SK-N-SH (cell line): ENCODE measurements at regions not wholly inside any gene's neighbourhood (a gene's known extent, or its start where the extent isn't known, plus 50 kb on each side); places are given as distances from the start of the nearest gene placed in this dataset.

Experiments
- CTCF ChIA-PET: fragments of 300-600, 350-600 bp; formaldehyde crosslinking; extraction: SDS; loops from one replicate; lab custom pipeline; 2021; lab: Yijun Ruan, JAX
- POLR2A ChIA-PET: fragments of 350-600 bp; sonication (Branson Sonifier 250); formaldehyde crosslinking; extraction: SDS; loops from one replicate; lab custom pipeline; 2020; ENCODE audit warnings: antibody characterized with exemption, inconsistent platforms; lab: Yijun Ruan, JAX
- DNase-seq: peaks from one replicate; pipeline ENCODE4 v3.0.0; 2012
- H2AFZ ChIP-seq: fragments of 200-600 bp; sonication (generic); 2 replicates; pipeline ENCODE4 v1.8.1; 2016; ENCODE audit warnings: antibody characterized with exemption, mild to moderate bottlenecking, low read depth
- H3F3A ChIP-seq: fragments of 200-600 bp; sonication (generic); replicated peaks from 2 replicates; pipeline ENCODE3; 2016; ENCODE audit warnings: antibody characterized with exemption, mild to moderate bottlenecking; ENCODE audit not compliant: insufficient read depth
- H3K27ac ChIP-seq, 2 experiments: fragments of 200-500 bp in 1 of 2; fragments of 200-600 bp in 1 of 2; sonication (Bioruptor generic) in 1 of 2; sonication (generic), shearing (Covaris generic) in 1 of 2; 2 replicates each; pipeline versions ENCODE4 v1.5.1 to v1.6.1; 2014 to 2016; ENCODE audit warnings: low read depth in 2 of 2, inconsistent platforms in 1 of 2, low read length in 1 of 2, mild to moderate bottlenecking in 1 of 2, mixed read lengths in 1 of 2
- H3K27me3 ChIP-seq: fragments of 200-600 bp; sonication (generic), shearing (Covaris generic); 2 replicates; pipeline ENCODE4 v1.6.1; 2016; ENCODE audit warnings: mixed run types; ENCODE audit not compliant: insufficient read depth
- H3K36me3 ChIP-seq, 2 experiments: fragments of 200-500 bp in 1 of 2; fragments of 200-600 bp in 1 of 2; sonication (Bioruptor generic) in 1 of 2; sonication (generic) in 1 of 2; replicated peaks in 1 of 2; 2 replicates each; pipeline versions ENCODE3 to v1.5.1; 2014 to 2016; ENCODE audit warnings: low read length in 1 of 2, mild to moderate bottlenecking in 1 of 2; ENCODE audit not compliant: insufficient read depth in 2 of 2, control insufficient read depth in 1 of 2
- H3K4me1 ChIP-seq, 2 experiments: fragments of 200-500 bp in 1 of 2; fragments of 200-600 bp in 1 of 2; sonication (Bioruptor generic) in 1 of 2; sonication (generic), shearing (Covaris generic) in 1 of 2; 2 replicates each; pipeline versions ENCODE4 v1.5.1 to v1.6.1; 2014 to 2016; ENCODE audit warnings: low read depth in 1 of 2, low read length in 1 of 2, mixed run types in 1 of 2; ENCODE audit not compliant: insufficient read depth in 2 of 2, control insufficient read depth in 1 of 2
- H3K4me2 ChIP-seq: fragments of 200-600 bp; sonication (generic), shearing (Covaris generic); 2 replicates; pipeline ENCODE4 v1.6.1; 2017; ENCODE audit warnings: mixed run types
- H3K4me3 ChIP-seq, 2 experiments: fragments of 200-500 bp in 1 of 2; fragments of 200-600 bp in 1 of 2; sonication (Bioruptor generic) in 1 of 2; sonication (generic), shearing (Covaris generic) in 1 of 2; 2 replicates each; pipeline versions ENCODE4 v1.5.1 to v1.8.1; 2014 to 2016; ENCODE audit warnings: low read depth in 2 of 2, inconsistent platforms in 1 of 2, low read length in 1 of 2, mild to moderate bottlenecking in 1 of 2, mixed read lengths in 1 of 2, moderate library complexity in 1 of 2
- H3K79me2 ChIP-seq: fragments of 200-600 bp; sonication (generic); 2 replicates; pipeline ENCODE4 v1.8.1; 2017; ENCODE audit warnings: mild to moderate bottlenecking; ENCODE audit not compliant: insufficient read depth
- H3K9ac ChIP-seq: fragments of 200-600 bp; sonication (generic); 2 replicates; pipeline ENCODE4 v1.6.1; 2017; ENCODE audit warnings: mixed run types
- H3K9me2 ChIP-seq: fragments of 200-600 bp; sonication (generic); 2 replicates; pipeline ENCODE4 v1.6.1; 2017; ENCODE audit warnings: mixed run types
- H3K9me3 ChIP-seq: fragments of 200-600 bp; sonication (generic); 2 replicates; pipeline ENCODE4 v1.6.1; 2017; ENCODE audit warnings: mixed run types, mild to moderate bottlenecking, moderate library complexity
- H4K20me1 ChIP-seq: fragments of 200-600 bp; sonication (generic); 2 replicates; pipeline ENCODE4 v1.6.1; 2017; ENCODE audit warnings: mild to moderate bottlenecking, mixed run types; ENCODE audit not compliant: insufficient read depth
- ELF1 ChIP-seq: IDR thresholded peaks from 2 replicates; pipeline ENCODE4 v1.4.0; 2012
- EP300 ChIP-seq, 2 experiments: IDR thresholded peaks; 2 replicates each; pipeline versions ENCODE4 v1.4.0 to v1.6.1; 2012; ENCODE audit warnings: borderline replicate concordance in 1 of 2, low read depth in 1 of 2, low read length in 1 of 2
- EZH2phosphoT487 ChIP-seq: fragments of 200-600 bp; sonication (generic); IDR thresholded peaks from 2 replicates; pipeline ENCODE4 v1.6.1; 2017; ENCODE audit warnings: low read depth, mixed run types, mild to moderate bottlenecking, antibody characterized with exemption, moderate library complexity, borderline replicate concordance
- FOXJ3 ChIP-seq: sonication (generic); formaldehyde crosslinking; IDR thresholded peaks from 2 replicates; pipeline ENCODE4 v1.5.1; 2020; ENCODE audit warnings: mild to moderate bottlenecking, missing genetic modification reagents
- GABPA ChIP-seq: IDR thresholded peaks from 2 replicates; pipeline ENCODE4 v1.4.0; 2012; ENCODE audit warnings: low read depth, mild to moderate bottlenecking
- IRF3 ChIP-seq: fragments of 150-350 bp; IDR thresholded peaks from 2 replicates; pipeline ENCODE4 v1.6.1; 2016; ENCODE audit warnings: mild to moderate bottlenecking, low read depth, low read length
- MEF2A ChIP-seq: IDR thresholded peaks from 2 replicates; pipeline ENCODE4 v1.4.0; 2012; ENCODE audit warnings: low read depth, borderline replicate concordance
- MXI1 ChIP-seq: IDR thresholded peaks from 2 replicates; pipeline ENCODE4 v1.6.1; 2012; ENCODE audit warnings: mild to moderate bottlenecking, low read depth, low read length, improper control_type of control experiment
- NFIC ChIP-seq: IDR thresholded peaks from 2 replicates; pipeline ENCODE4 v1.4.0; 2012; ENCODE audit warnings: borderline replicate concordance
- PBX3 ChIP-seq: IDR thresholded peaks from 2 replicates; pipeline ENCODE4; 2012
- POLR2AphosphoS5 ChIP-seq: IDR thresholded peaks from 2 replicates; pipeline ENCODE4 v1.6.1; 2012; ENCODE audit warnings: low read depth, low read length
- TCF12 ChIP-seq: IDR thresholded peaks from 2 replicates; pipeline ENCODE4 v1.4.0; 2012
- TEAD4 ChIP-seq: IDR thresholded peaks from 2 replicates; pipeline ENCODE4 v1.4.0; 2012; ENCODE audit warnings: mild to moderate bottlenecking, borderline replicate concordance; ENCODE audit not compliant: insufficient read depth
- USF2 ChIP-seq: fragments of 150-350 bp; IDR thresholded peaks from 2 replicates; pipeline ENCODE4 v1.6.1; 2017; ENCODE audit warnings: antibody characterized with exemption, low read length, low read depth, borderline replicate concordance
- YY1 ChIP-seq: IDR thresholded peaks from 2 replicates; pipeline ENCODE4 v1.4.0; 2012; ENCODE audit warnings: low read depth, mild to moderate bottlenecking
- ZBTB33 ChIP-seq: IDR thresholded peaks from 2 replicates; pipeline ENCODE4 v1.4.0; 2012; ENCODE audit warnings: low read depth, borderline replicate concordance
- WGBS: methylation state at CpG from one replicate; pipeline ENCODE4 v1.1.6; 2017; ENCODE audit warnings: low lambda C conversion rate; 5-methylcytosine and 5-hydroxymethylcytosine counted together

GRCh38 chr5:113776832-113777525 is 263.5 kb downstream of the YTHDC2 start:
- H3K9ac ChIP-seq, result no peak overlapping the region
- no peaks in the 10 kb centered on the region for H3K9me3 ChIP-seq
- no peak for TF ChIP-seq ZBTB33
- no peak for TF ChIP-seq TCF12
- no peak for TF ChIP-seq GABPA
- TF ChIP-seq FOXJ3 (CRISPR knock-in tag), result no peak
- TF ChIP-seq POLR2AphosphoS5, result no peak
- no peak for TF ChIP-seq IRF3
- TF ChIP-seq YY1, result no peak
- no peak for TF ChIP-seq PBX3
- TF ChIP-seq MEF2A, result no peak
- no peak for TF ChIP-seq ELF1
- no peak for TF ChIP-seq USF2
- no peak for TF ChIP-seq MXI1
- TF ChIP-seq, all 33 proteins: peak for 0
- no peak for DNase-seq
- Histone ChIP-seq H2AFZ (no peak overlapping the region), H3K27ac (no peak overlapping the region), H3K9me2 (no peaks in the 10 kb centered on the region), H3K36me3 (no peaks in the 10 kb centered on the region), H3F3A (no peaks in the 10 kb centered on the region), H3K27me3 (no peaks in the 10 kb centered on the region), H3K4me2 (0 out of 2 replicates have a peak overlapping the region, but pooled peaks have one; percentile 15), H3K79me2 (no peaks in the 10 kb centered on the region), H3K4me3 (peak overlapping the region; percentile 20 to 21; a peak in 2 of 4 replicates), H4K20me1 (no peaks in the 10 kb centered on the region), H3K4me1 (no peaks in the 10 kb centered on the region)
- ChIA-PET CTCF (no interaction called here), POLR2A (no interaction called here)
- WGBS, result 5% methylated on average over 5 of the region's 5 CpGs

GRCh38 chr5:113778147-113778546 is 264.7 kb downstream of the YTHDC2 start:
- CTCF ChIA-PET, result no interaction called here
- H3K27ac ChIP-seq, result no peak overlapping the region
- H3F3A ChIP-seq, result no peaks in the 10 kb centered on the region
- no peak overlapping the region for H3K9ac ChIP-seq
- H3K4me2 ChIP-seq, result no peak overlapping the region
- H3K4me3 ChIP-seq, result no peak overlapping the region
- no peak for DNase-seq
- no peaks in the 10 kb centered on the region for H3K4me1 ChIP-seq
- TF ChIP-seq TEAD4 (no peak), NFIC (no peak), EZH2phosphoT487 (no peak), POLR2AphosphoS5 (no peak), EP300 (IDR thresholded peaks at IDR 0.05; ENCODE audit: borderline replicate concordance in 1 of 2, low read depth in 1 of 2, low read length in 1 of 2) (no peak)
- no peaks in the 10 kb centered on the region for H3K9me2 ChIP-seq
- H3K79me2 ChIP-seq, result no peaks in the 10 kb centered on the region
- no peaks in the 10 kb centered on the region for H4K20me1 ChIP-seq
- no peaks in the 10 kb centered on the region for H3K36me3 ChIP-seq
- 7% methylated on average over 4 of the region's 4 CpGs for WGBS
- POLR2A ChIA-PET, result no interaction called here
- no peaks in the 10 kb centered on the region for H3K9me3 ChIP-seq
- no peaks in the 10 kb centered on the region for H3K27me3 ChIP-seq
- H2AFZ ChIP-seq, result no peak overlapping the region
